Activated naive CD8-positive, alpha-beta T cell (primary cell): ENCODE measurements at regions not wholly inside any gene's neighbourhood (a gene's known extent, or its start where the extent isn't known, plus 50 kb on each side); places are given as distances from the start of the nearest gene placed in this dataset.

ENCODE experiments used
- H3K27ac Mint-ChIP-seq: one replicate; pipeline ENCODE4 v1.8.0; 2021; ENCODE audit warnings: mixed read lengths
- H3K27me3 Mint-ChIP-seq: one replicate; pipeline ENCODE4 v1.8.0; 2021; ENCODE audit warnings: mixed read lengths
- H3K36me3 Mint-ChIP-seq: one replicate; pipeline ENCODE4 v1.8.0; 2021; ENCODE audit warnings: mixed read lengths
- H3K4me1 Mint-ChIP-seq: one replicate; pipeline ENCODE4 v1.8.0; 2021; ENCODE audit warnings: low read depth, mixed read lengths
- H3K4me3 Mint-ChIP-seq: one replicate; pipeline ENCODE4 v1.8.0; 2021; ENCODE audit warnings: mild to moderate bottlenecking, mixed read lengths
- H3K9me3 Mint-ChIP-seq: one replicate; pipeline ENCODE4 v1.8.0; 2021; ENCODE audit warnings: low read depth, mixed read lengths

- no peak overlapping the region for H3K4me3 Mint-ChIP-seq
Measured at GRCh38 chr1:4371849-4372248, 282.6 kb upstream of the AJAP1 start.

GRCh38 chr1:4375812-4376211 lies 278.6 kb upstream of the AJAP1 start:
- no peaks in the 10 kb centered on the region for H3K36me3 Mint-ChIP-seq
- no peak overlapping the region for H3K4me3 Mint-ChIP-seq
- H3K9me3 Mint-ChIP-seq, result peaks cover 2% of the 10 kb centered on the region
- H3K4me1 Mint-ChIP-seq, result peaks cover 7% of the 10 kb centered on the region
- H3K27me3 Mint-ChIP-seq, result peaks cover 6% of the 10 kb centered on the region
- no peak overlapping the region for H3K27ac Mint-ChIP-seq

More at GRCh38 chr1:4371849-4372248, 282.6 kb upstream of the AJAP1 start:
- Mint-ChIP-seq H3K27me3 (peaks cover 6% of the 10 kb centered on the region), H3K36me3 (no peaks in the 10 kb centered on the region), H3K4me1 (no peaks in the 10 kb centered on the region), H3K9me3 (no peaks in the 10 kb centered on the region), H3K27ac (no peak overlapping the region)

- Mint-ChIP-seq H3K27ac (no peak overlapping the region), H3K36me3 (peaks cover 3% of the 10 kb centered on the region), H3K4me3 (no peak overlapping the region), H3K9me3 (peaks cover 10% of the 10 kb centered on the region), H3K27me3 (peaks cover 6% of the 10 kb centered on the region), H3K4me1 (peaks cover 7% of the 10 kb centered on the region)
Measured at GRCh38 chr1:4379451-4380175, 274.8 kb upstream of the AJAP1 start.

GRCh38 chr1:4380564-4381168 lies 273.7 kb upstream of the AJAP1 start:
- H3K27me3 Mint-ChIP-seq, result peaks cover 2% of the 10 kb centered on the region
- peaks cover 10% of the 10 kb centered on the region for H3K9me3 Mint-ChIP-seq
- H3K36me3 Mint-ChIP-seq, result peaks cover 3% of the 10 kb centered on the region
- H3K27ac Mint-ChIP-seq, result no peak overlapping the region
- peaks cover 7% of the 10 kb centered on the region for H3K4me1 Mint-ChIP-seq
- no peak overlapping the region for H3K4me3 Mint-ChIP-seq

- Mint-ChIP-seq H3K4me1 (no peaks in the 10 kb centered on the region), H3K4me3 (no peak overlapping the region), H3K9me3 (peaks cover 14% of the 10 kb centered on the region), H3K27ac (no peak overlapping the region), H3K36me3 (no peaks in the 10 kb centered on the region), H3K27me3 (peaks cover 3% of the 10 kb centered on the region)
Measured at GRCh38 chr1:4393191-4393590, 261.2 kb upstream of the AJAP1 start.

- H3K4me3 Mint-ChIP-seq, result no peak overlapping the region
- peaks cover 14% of the 10 kb centered on the region for H3K9me3 Mint-ChIP-seq
- H3K4me1 Mint-ChIP-seq, result no peaks in the 10 kb centered on the region
- peaks cover 1% of the 10 kb centered on the region for H3K27me3 Mint-ChIP-seq
- H3K27ac Mint-ChIP-seq, result no peak overlapping the region
- H3K36me3 Mint-ChIP-seq, result no peaks in the 10 kb centered on the region
Measured at GRCh38 chr1:4394366-4394765, 260.0 kb upstream of the AJAP1 start.

GRCh38 chr1:4395158-4395557 lies 259.3 kb upstream of the AJAP1 start:
- H3K4me3 Mint-ChIP-seq, result no peak overlapping the region
- H3K27ac Mint-ChIP-seq, result no peak overlapping the region
- peaks cover 14% of the 10 kb centered on the region for H3K9me3 Mint-ChIP-seq
- H3K4me1 Mint-ChIP-seq, result no peaks in the 10 kb centered on the region
- H3K27me3 Mint-ChIP-seq, result peaks cover 1% of the 10 kb centered on the region
- H3K36me3 Mint-ChIP-seq, result no peaks in the 10 kb centered on the region

GRCh38 chr1:4395676-4396075 lies 258.7 kb upstream of the AJAP1 start:
- H3K9me3 Mint-ChIP-seq, result peaks cover 14% of the 10 kb centered on the region
- H3K4me3 Mint-ChIP-seq, result no peak overlapping the region
- peaks cover under 1% of the 10 kb centered on the region for H3K27me3 Mint-ChIP-seq
- H3K4me1 Mint-ChIP-seq, result no peaks in the 10 kb centered on the region
- no peak overlapping the region for H3K27ac Mint-ChIP-seq
- no peaks in the 10 kb centered on the region for H3K36me3 Mint-ChIP-seq

GRCh38 chr1:4396551-4396950 lies 257.9 kb upstream of the AJAP1 start:
- H3K9me3 Mint-ChIP-seq, result peaks cover 14% of the 10 kb centered on the region
- H3K27me3 Mint-ChIP-seq, result no peaks in the 10 kb centered on the region
- no peaks in the 10 kb centered on the region for H3K36me3 Mint-ChIP-seq
- H3K4me1 Mint-ChIP-seq, result no peaks in the 10 kb centered on the region
- H3K27ac Mint-ChIP-seq, result no peak overlapping the region
- no peak overlapping the region for H3K4me3 Mint-ChIP-seq

- Mint-ChIP-seq H3K27ac (no peak overlapping the region), H3K4me3 (no peak overlapping the region), H3K4me1 (no peaks in the 10 kb centered on the region), H3K27me3 (no peaks in the 10 kb centered on the region), H3K36me3 (no peaks in the 10 kb centered on the region), H3K9me3 (peaks cover 14% of the 10 kb centered on the region)
Measured at GRCh38 chr1:4397196-4397595, 257.2 kb upstream of the AJAP1 start.

GRCh38 chr1:4402032-4402431 lies 252.4 kb upstream of the AJAP1 start:
- no peak overlapping the region for H3K27ac Mint-ChIP-seq
- no peaks in the 10 kb centered on the region for H3K27me3 Mint-ChIP-seq
- H3K4me1 Mint-ChIP-seq, result no peaks in the 10 kb centered on the region

GRCh38 chr1:4404854-4405590 lies 249.4 kb upstream of the AJAP1 start:
- H3K27me3 Mint-ChIP-seq, result no peaks in the 10 kb centered on the region
- H3K4me1 Mint-ChIP-seq, result no peaks in the 10 kb centered on the region
- H3K27ac Mint-ChIP-seq, result no peak overlapping the region
- H3K4me3 Mint-ChIP-seq, result no peak overlapping the region
- no peaks in the 10 kb centered on the region for H3K9me3 Mint-ChIP-seq
- H3K36me3 Mint-ChIP-seq, result no peaks in the 10 kb centered on the region

More at GRCh38 chr1:4402032-4402431, 252.4 kb upstream of the AJAP1 start:
- H3K4me3 Mint-ChIP-seq, result no peak overlapping the region
- no peaks in the 10 kb centered on the region for H3K36me3 Mint-ChIP-seq
- H3K9me3 Mint-ChIP-seq, result no peaks in the 10 kb centered on the region

- H3K4me1 Mint-ChIP-seq, result no peaks in the 10 kb centered on the region
- H3K9me3 Mint-ChIP-seq, result no peaks in the 10 kb centered on the region
- H3K27me3 Mint-ChIP-seq, result no peaks in the 10 kb centered on the region
- no peak overlapping the region for H3K4me3 Mint-ChIP-seq
- H3K27ac Mint-ChIP-seq, result no peak overlapping the region
- H3K36me3 Mint-ChIP-seq, result no peaks in the 10 kb centered on the region
Measured at GRCh38 chr1:4407851-4408250, 246.6 kb upstream of the AJAP1 start.

GRCh38 chr1:4408380-4408779 lies 246.0 kb upstream of the AJAP1 start:
- Mint-ChIP-seq H3K4me3 (no peak overlapping the region), H3K4me1 (no peaks in the 10 kb centered on the region), H3K36me3 (no peaks in the 10 kb centered on the region), H3K27me3 (no peaks in the 10 kb centered on the region), H3K27ac (no peak overlapping the region), H3K9me3 (no peaks in the 10 kb centered on the region)

GRCh38 chr1:4411862-4412261 lies 242.5 kb upstream of the AJAP1 start:
- Mint-ChIP-seq H3K27ac (no peak overlapping the region), H3K4me1 (no peaks in the 10 kb centered on the region), H3K27me3 (peaks cover 4% of the 10 kb centered on the region), H3K4me3 (no peak overlapping the region), H3K9me3 (peaks cover 6% of the 10 kb centered on the region), H3K36me3 (no peaks in the 10 kb centered on the region)
